Breast epithelium (tissue), 3 donors: ENCODE measurements at regions not wholly inside any gene's neighbourhood (a gene's known extent, or its start where the extent isn't known, plus 50 kb on each side); places are given as distances from the start of the nearest gene placed in this dataset.

ENCODE experiments used
- POLR2A ChIP-seq: fragments of 450-650 bp; IDR thresholded peaks from one replicate; pipeline ENCODE4 v1.6.1; 2016; ENCODE audit warnings: antibody characterized with exemption, mild to moderate bottlenecking, moderate library complexity
- POLR2AphosphoS5 ChIP-seq, 3 donors: sonication (generic); formaldehyde crosslinking; IDR thresholded peaks; one replicate each; pipeline ENCODE4 v1.6.1; 2017; ENCODE audit warnings: antibody characterized with exemption in 3 of 3
- TF ChIP-seq, protein P1 (sequence below), 3 donors: fragments of 450-650 bp; IDR thresholded peaks; one replicate each; pipeline ENCODE4 v1.5.1; 2016 to 2017; ENCODE audit warnings: antibody characterized with exemption in 3 of 3, mild to moderate bottlenecking in 3 of 3, moderate library complexity in 3 of 3

GRCh38 chr14:103260629-103261124 is 73.4 kb upstream of the EIF5 start:
- TF ChIP-seq, protein P1, sequence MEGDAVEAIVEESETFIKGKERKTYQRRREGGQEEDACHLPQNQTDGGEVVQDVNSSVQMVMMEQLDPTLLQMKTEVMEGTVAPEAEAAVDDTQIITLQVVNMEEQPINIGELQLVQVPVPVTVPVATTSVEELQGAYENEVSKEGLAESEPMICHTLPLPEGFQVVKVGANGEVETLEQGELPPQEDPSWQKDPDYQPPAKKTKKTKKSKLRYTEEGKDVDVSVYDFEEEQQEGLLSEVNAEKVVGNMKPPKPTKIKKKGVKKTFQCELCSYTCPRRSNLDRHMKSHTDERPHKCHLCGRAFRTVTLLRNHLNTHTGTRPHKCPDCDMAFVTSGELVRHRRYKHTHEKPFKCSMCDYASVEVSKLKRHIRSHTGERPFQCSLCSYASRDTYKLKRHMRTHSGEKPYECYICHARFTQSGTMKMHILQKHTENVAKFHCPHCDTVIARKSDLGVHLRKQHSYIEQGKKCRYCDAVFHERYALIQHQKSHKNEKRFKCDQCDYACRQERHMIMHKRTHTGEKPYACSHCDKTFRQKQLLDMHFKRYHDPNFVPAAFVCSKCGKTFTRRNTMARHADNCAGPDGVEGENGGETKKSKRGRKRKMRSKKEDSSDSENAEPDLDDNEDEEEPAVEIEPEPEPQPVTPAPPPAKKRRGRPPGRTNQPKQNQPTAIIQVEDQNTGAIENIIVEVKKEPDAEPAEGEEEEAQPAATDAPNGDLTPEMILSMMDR (IDR thresholded peaks at IDR 0.05) = no peak
- TF ChIP-seq POLR2A (no peak), POLR2AphosphoS5 (IDR thresholded peaks at IDR 0.05) (no peak)
